Non-pigmented ciliary epithelial cell (primary cell): ENCODE measurements at regions not wholly inside any gene's neighbourhood (a gene's known extent, or its start where the extent isn't known, plus 50 kb on each side); places are given as distances from the start of the nearest gene placed in this dataset.

Experiments used
- DNase-seq: peaks from one replicate; pipeline ENCODE4 v3.0.0-alpha.2; 2010; ENCODE audit warnings: low read depth

GRCh38 chr2:12417786-12418185 lies 298.9 kb upstream of the TRIB2 start:
- DNase-seq = no peak

- no peak for DNase-seq
Observed at GRCh38 chr2:12419803-12420202, 296.9 kb upstream of the TRIB2 start.

GRCh38 chr2:12421046-12421445 lies 295.7 kb upstream of the TRIB2 start:
- no peak for DNase-seq

- DNase-seq = no peak
Observed at GRCh38 chr2:12424219-12424618, 292.5 kb upstream of the TRIB2 start.

GRCh38 chr2:12424809-12425208 lies 291.9 kb upstream of the TRIB2 start:
- DNase-seq = no peak

GRCh38 chr2:12428324-12428723 lies 288.4 kb upstream of the TRIB2 start:
- DNase-seq = no peak

GRCh38 chr2:12428786-12429185 lies 287.9 kb upstream of the TRIB2 start:
- DNase-seq = no peak

GRCh38 chr2:12429779-12430406 lies 286.8 kb upstream of the TRIB2 start:
- no peak for DNase-seq

GRCh38 chr2:12430407-12431133 lies 286.2 kb upstream of the TRIB2 start:
- no peak for DNase-seq

GRCh38 chr2:12432985-12433625 lies 283.6 kb upstream of the TRIB2 start:
- no peak for DNase-seq

GRCh38 chr2:12433626-12433990 lies 283.1 kb upstream of the TRIB2 start:
- no peak for DNase-seq

GRCh38 chr2:12434630-12435098 lies 282.1 kb upstream of the TRIB2 start:
- no peak for DNase-seq

- no peak for DNase-seq
Observed at GRCh38 chr2:12435430-12436222, 281.1 kb upstream of the TRIB2 start.

- no peak for DNase-seq
Observed at GRCh38 chr2:12436483-12436882, 280.3 kb upstream of the TRIB2 start.

- DNase-seq = no peak
Observed at GRCh38 chr2:12436935-12437561, 279.7 kb upstream of the TRIB2 start.

GRCh38 chr2:12440731-12441130 lies 276.0 kb upstream of the TRIB2 start:
- no peak for DNase-seq

- DNase-seq = no peak
Observed at GRCh38 chr2:12441750-12442475, 274.8 kb upstream of the TRIB2 start.

- no peak for DNase-seq
Observed at GRCh38 chr2:12442476-12442847, 274.3 kb upstream of the TRIB2 start.

- no peak for DNase-seq
Observed at GRCh38 chr2:12448846-12449505, 267.8 kb upstream of the TRIB2 start.

- DNase-seq = no peak
Observed at GRCh38 chr2:12451726-12452125, 265.0 kb upstream of the TRIB2 start.

- no peak for DNase-seq
Observed at GRCh38 chr2:12452185-12452584, 264.6 kb upstream of the TRIB2 start.
